ENCODE measurements at regions not wholly inside any gene's neighbourhood (a gene's known extent, or its start where the extent isn't known, plus 50 kb on each side); places are given as distances from the start of the nearest gene placed in this dataset.

- no peaks in the 10 kb centered on the region for H3K36me3 ChIP-seq (ENCODE audit: insufficient read depth)
- Mint-ChIP-seq H3K4me1 (peaks cover 18% of the 10 kb centered on the region), H3K9me3 (no peaks in the 10 kb centered on the region; the same call in 2 of the 3 replicates), H3K27ac (no peak overlapping the region), H3K4me3 (no peak overlapping the region), H3K27me3 (ENCODE audit: insufficient read depth, low read depth, poor library complexity) (no peaks in the 10 kb centered on the region), H3K36me3 (ENCODE audit: low read depth) (peaks cover 3% of the 10 kb centered on the region; the same call in 1 of the 3 replicates)
- H3K9me2 ChIP-seq (ENCODE audit: insufficient read depth), result peaks cover 5% of the 10 kb centered on the region
- H3K4me2 ChIP-seq, result no peak overlapping the region
- H3K4me3 ChIP-seq, result no peak overlapping the region
- no peaks in the 10 kb centered on the region for H3K79me2 ChIP-seq (replicated peaks; ENCODE audit: insufficient read depth)
- no peaks in the 10 kb centered on the region for H4K20me1 ChIP-seq (replicated peaks; ENCODE audit: insufficient read depth)
- no peak overlapping the region for H2AFZ ChIP-seq
- no peak overlapping the region for H3K27ac ChIP-seq (ENCODE audit: low read depth)
- no peak for TF ChIP-seq POLR2AphosphoS5 (IDR thresholded peaks at IDR 0.05; ENCODE audit: low read depth)
- no peak for TF ChIP-seq CTCF (conservative IDR thresholded peaks at IDR 0.05; ENCODE audit: low read depth in 2 of 2)
- TF ChIP-seq CREB1 (CRISPR knock-in tag; IDR thresholded peaks at IDR 0.05; ENCODE audit: low read depth), result no peak
- no peak for TF ChIP-seq STAT1 (IDR thresholded peaks at IDR 0.05; ENCODE audit: unreplicated experiment)
- no peak for TF ChIP-seq NANOG (IDR thresholded peaks at IDR 0.05; ENCODE audit: borderline replicate concordance)
- TF ChIP-seq ZNF462 (CRISPR knock-in tag; IDR thresholded peaks at IDR 0.05), result no peak
- no peak for TF ChIP-seq JUNB (IDR thresholded peaks at IDR 0.05; ENCODE audit: unreplicated experiment)
- no peak for TF ChIP-seq EZH2phosphoT487 (IDR thresholded peaks at IDR 0.05; ENCODE audit: unreplicated experiment)
- TF ChIP-seq EZH2 (IDR thresholded peaks at IDR 0.05; ENCODE audit: low read depth, unreplicated experiment), result no peak
- TF ChIP-seq ZNF114 (CRISPR knock-in tag; IDR thresholded peaks at IDR 0.05), result no peak
- no peak for TF ChIP-seq REST (IDR thresholded peaks at IDR 0.05; ENCODE audit: unreplicated experiment)
- TF ChIP-seq ETS1 (IDR thresholded peaks at IDR 0.05), result no peak
- TF ChIP-seq ZNF331 (CRISPR knock-in tag; IDR thresholded peaks at IDR 0.05; ENCODE audit: low read depth), result no peak
- no peaks in the 10 kb centered on the region for H3F3A ChIP-seq (replicated peaks; ENCODE audit: low read depth)
- no peaks in the 10 kb centered on the region for H3K27me3 ChIP-seq (ENCODE audit: insufficient read depth)
- DNase-seq (ENCODE audit: low spot score) (no peak), ATAC-seq (no peak)
- H3K4me1 ChIP-seq (ENCODE audit: insufficient read depth), result peaks cover 10% of the 10 kb centered on the region; the same call in 1 of the 2 replicates
These were observed 66.1 kb downstream of the TANC2 start for GRCh38 chr17:63032142-63032541.
